Amygdala (tissue), 56 donors: ENCODE measurements at regions not wholly inside any gene's neighbourhood (a gene's known extent, or its start where the extent isn't known, plus 50 kb on each side); places are given as distances from the start of the nearest gene placed in this dataset.

Source experiments
- DNase-seq, 56 donors: peaks; one replicate each; lab custom pipeline; 2025; lab: John Stamatoyannopoulos, UW

GRCh38 chr4:74878323-74878722 lies 54.6 kb upstream of the PARM1 start:
- DNase-seq, result no peak

GRCh38 chr4:74875451-74875850 lies 57.5 kb upstream of the PARM1 start:
- DNase-seq, result no peak

- peak in 32 of 56 donors; percentile 1 to 74 (median 12) for DNase-seq
Observed at GRCh38 chr4:74874753-74875367, 58.1 kb upstream of the PARM1 start.

- DNase-seq, result no peak
Observed at GRCh38 chr4:74873545-74874301, 59.2 kb upstream of the PARM1 start.

GRCh38 chr4:74858921-74859562 lies 64.7 kb upstream of the BTC start:
- DNase-seq, result no peak

- no peak for DNase-seq
Observed at GRCh38 chr4:74855879-74856278, 61.6 kb upstream of the BTC start.

- no peak for DNase-seq
Observed at GRCh38 chr4:74848774-74849173, 54.5 kb upstream of the BTC start.

- DNase-seq, result no peak
Observed at GRCh38 chr4:74845834-74846233, 51.5 kb upstream of the BTC start.
